ENCODE measurements at regions not wholly inside any gene's neighbourhood (a gene's known extent, or its start where the extent isn't known, plus 50 kb on each side); places are given as distances from the start of the nearest gene placed in this dataset.

GRCh38 chr14:101061411-101062064 is 158.0 kb upstream of the RTL1 start:
- intact Hi-C loops (cut with DNase I, micrococcal nuclease) = no loop called here
- Histone ChIP-seq H3K27ac (ENCODE audit: low read depth in 1 of 2, low read length in 2 of 2) (no peak overlapping the region), H3K27me3 (ENCODE audit: control insufficient read depth in 1 of 2, insufficient read depth in 2 of 2, low read length in 2 of 2) (peaks cover 0 to 2% of the 10 kb centered on the region in 2 experiments), H3K9me3 (ENCODE audit: control insufficient read depth in 1 of 2, insufficient read depth in 1 of 2, low read length in 2 of 2) (peaks cover 4 to 27% of the 10 kb centered on the region in 2 experiments), H3K4me3 (ENCODE audit: low read length) (no peak overlapping the region), H3K36me3 (ENCODE audit: insufficient read depth, low read length) (no peaks in the 10 kb centered on the region), H3K4me1 (ENCODE audit: insufficient read depth, low read length) (no peaks in the 10 kb centered on the region)
- Mint-ChIP-seq H3K27ac (no peak overlapping the region), H3K9me3 (peaks cover 5% of the 10 kb centered on the region), H3K27me3 (peaks cover 6% of the 10 kb centered on the region), H3K4me1 (ENCODE audit: low read depth) (no peaks in the 10 kb centered on the region), H3K4me3 (no peak overlapping the region), H3K36me3 (ENCODE audit: low read depth) (no peaks in the 10 kb centered on the region)
- ATAC-seq (ENCODE audit: poor library complexity) = no peak
- ChIA-PET POLR2A (no interaction called here), CTCF (interaction anchor here (0.5 kb wide), 1 partner anchor 1187 kb away, joined by 4 read pairs; no protein-coding TSS in a partner anchor)
- no peak for DNase-seq
- TF ChIP-seq, protein P1, sequence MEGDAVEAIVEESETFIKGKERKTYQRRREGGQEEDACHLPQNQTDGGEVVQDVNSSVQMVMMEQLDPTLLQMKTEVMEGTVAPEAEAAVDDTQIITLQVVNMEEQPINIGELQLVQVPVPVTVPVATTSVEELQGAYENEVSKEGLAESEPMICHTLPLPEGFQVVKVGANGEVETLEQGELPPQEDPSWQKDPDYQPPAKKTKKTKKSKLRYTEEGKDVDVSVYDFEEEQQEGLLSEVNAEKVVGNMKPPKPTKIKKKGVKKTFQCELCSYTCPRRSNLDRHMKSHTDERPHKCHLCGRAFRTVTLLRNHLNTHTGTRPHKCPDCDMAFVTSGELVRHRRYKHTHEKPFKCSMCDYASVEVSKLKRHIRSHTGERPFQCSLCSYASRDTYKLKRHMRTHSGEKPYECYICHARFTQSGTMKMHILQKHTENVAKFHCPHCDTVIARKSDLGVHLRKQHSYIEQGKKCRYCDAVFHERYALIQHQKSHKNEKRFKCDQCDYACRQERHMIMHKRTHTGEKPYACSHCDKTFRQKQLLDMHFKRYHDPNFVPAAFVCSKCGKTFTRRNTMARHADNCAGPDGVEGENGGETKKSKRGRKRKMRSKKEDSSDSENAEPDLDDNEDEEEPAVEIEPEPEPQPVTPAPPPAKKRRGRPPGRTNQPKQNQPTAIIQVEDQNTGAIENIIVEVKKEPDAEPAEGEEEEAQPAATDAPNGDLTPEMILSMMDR (IDR thresholded peaks at IDR 0.05) = no peak

DNA sequence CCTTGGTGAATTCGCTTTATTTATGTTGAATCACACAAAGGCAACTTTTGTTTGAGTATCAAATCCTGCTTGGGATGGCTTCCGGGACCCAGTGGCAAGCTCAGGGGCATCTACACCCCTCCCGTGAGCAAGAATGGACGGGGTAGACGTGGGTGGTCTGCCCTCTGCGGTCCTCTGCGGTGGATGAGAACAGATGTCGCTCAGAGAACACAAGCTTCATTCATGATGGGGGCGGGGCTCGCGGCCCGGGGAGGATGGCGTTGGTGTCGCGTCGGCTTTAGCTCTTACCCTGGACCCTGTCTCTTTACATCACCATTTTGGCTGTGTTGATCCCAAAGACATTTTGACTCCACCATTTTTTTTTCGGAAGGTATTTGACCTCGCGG is 158.5 kb upstream of the RTL1 start:
- intact Hi-C loops (cut with DNase I, micrococcal nuclease) = no loop called here
- Histone ChIP-seq H3K4me1 (ENCODE audit: insufficient read depth, low read length) (no peaks in the 10 kb centered on the region), H3K9me3 (ENCODE audit: control insufficient read depth in 1 of 2, insufficient read depth in 1 of 2, low read length in 2 of 2) (peaks cover 4 to 27% of the 10 kb centered on the region in 2 experiments), H3K36me3 (ENCODE audit: insufficient read depth, low read length) (no peaks in the 10 kb centered on the region), H3K27me3 (ENCODE audit: control insufficient read depth in 1 of 2, insufficient read depth in 2 of 2, low read length in 2 of 2) (peaks cover 0 to 2% of the 10 kb centered on the region in 2 experiments), H3K4me3 (ENCODE audit: low read length) (no peak overlapping the region), H3K27ac (ENCODE audit: low read depth in 1 of 2, low read length in 2 of 2) (no peak overlapping the region)
- Mint-ChIP-seq H3K27ac (no peak overlapping the region), H3K9me3 (peaks cover 5% of the 10 kb centered on the region), H3K27me3 (peaks cover 6% of the 10 kb centered on the region), H3K36me3 (ENCODE audit: low read depth) (no peaks in the 10 kb centered on the region), H3K4me3 (no peak overlapping the region), H3K4me1 (ENCODE audit: low read depth) (no peaks in the 10 kb centered on the region)
- CTCF ChIA-PET = interaction anchor here (0.5 kb wide), 1 partner anchor 1187 kb away, joined by 4 read pairs; no protein-coding TSS in a partner anchor
- ATAC-seq (ENCODE audit: poor library complexity) (no peak), DNase-seq (no peak)
- POLR2A ChIA-PET = no interaction called here
- TF ChIP-seq, protein P1 (IDR thresholded peaks at IDR 0.05) = no peak

GRCh38 chr14:101062601-101063000 is 159.1 kb upstream of the RTL1 start:
- Histone ChIP-seq H3K4me3 (ENCODE audit: low read length) (no peak overlapping the region), H3K27me3 (ENCODE audit: control insufficient read depth in 1 of 2, insufficient read depth in 2 of 2, low read length in 2 of 2) (peaks cover 0 to 2% of the 10 kb centered on the region in 2 experiments), H3K4me1 (ENCODE audit: insufficient read depth, low read length) (no peaks in the 10 kb centered on the region), H3K27ac (ENCODE audit: low read depth in 1 of 2, low read length in 2 of 2) (no peak overlapping the region), H3K36me3 (ENCODE audit: insufficient read depth, low read length) (no peaks in the 10 kb centered on the region), H3K9me3 (ENCODE audit: control insufficient read depth in 1 of 2, insufficient read depth in 1 of 2, low read length in 2 of 2) (peaks cover under 1 to 27% of the 10 kb centered on the region in 2 experiments)
- TF ChIP-seq, protein P1 (IDR thresholded peaks at IDR 0.05) = no peak
- H3K36me3 Mint-ChIP-seq (ENCODE audit: low read depth) = no peaks in the 10 kb centered on the region
- ChIA-PET POLR2A (no interaction called here), CTCF (no interaction called here)
- no peak overlapping the region for H3K27ac Mint-ChIP-seq
- H3K9me3 Mint-ChIP-seq = peaks cover 5% of the 10 kb centered on the region
- H3K4me1 Mint-ChIP-seq (ENCODE audit: low read depth) = no peaks in the 10 kb centered on the region
- no peak for ATAC-seq (ENCODE audit: poor library complexity)
- intact Hi-C loops (cut with DNase I, micrococcal nuclease) = no loop called here
- DNase-seq = no peak
- peaks cover 7% of the 10 kb centered on the region for H3K27me3 Mint-ChIP-seq
- H3K4me3 Mint-ChIP-seq = no peak overlapping the region

All from CD4-positive, alpha-beta T cell (primary cell).